Mesenchymal stem cell (in vitro differentiated cells and primary cell): ENCODE measurements at regions not wholly inside any gene's neighbourhood (a gene's known extent, or its start where the extent isn't known, plus 50 kb on each side); places are given as distances from the start of the nearest gene placed in this dataset.

Source experiments
- DNase-seq: peaks from one replicate; pipeline ENCODE4 v3.0.0-alpha.2; 2013
- H2AFZ ChIP-seq: one replicate; pipeline ENCODE4 v1.6.1; 2013; ENCODE audit warnings: low read depth, mild to moderate bottlenecking, control low read depth, inconsistent platforms, low read length, moderate library complexity
- H2AK5ac ChIP-seq: 2 replicates; pipeline ENCODE4 v1.6.1; 2013; ENCODE audit warnings: low read length, moderate library complexity, mild to moderate bottlenecking, inconsistent platforms; ENCODE audit not compliant: severe bottlenecking
- H2BK120ac ChIP-seq: one replicate; pipeline ENCODE4 v1.6.1; 2013; ENCODE audit warnings: low read depth, mild to moderate bottlenecking, inconsistent platforms, low read length, moderate library complexity
- H2BK12ac ChIP-seq, 2 experiments: one replicate each; pipeline ENCODE4 v1.6.1; 2013; ENCODE audit warnings: inconsistent platforms in 2 of 2, low read length in 2 of 2, mild to moderate bottlenecking in 2 of 2, moderate library complexity in 2 of 2, control low read depth in 1 of 2
- H2BK15ac ChIP-seq: one replicate; pipeline ENCODE4 v1.6.1; 2013; ENCODE audit warnings: mild to moderate bottlenecking, low read depth, inconsistent platforms; ENCODE audit not compliant: poor library complexity, severe bottlenecking
- H2BK5ac ChIP-seq: 2 replicates; pipeline ENCODE4 v1.6.1; 2013; ENCODE audit warnings: low read depth, mild to moderate bottlenecking, low read length, control low read depth, inconsistent platforms; ENCODE audit not compliant: poor library complexity, severe bottlenecking
- H3K14ac ChIP-seq, 2 experiments: one replicate each; pipeline ENCODE4 v1.6.1; 2013; ENCODE audit warnings: inconsistent platforms in 2 of 2, low read length in 2 of 2, control low read depth in 1 of 2, mild to moderate bottlenecking in 1 of 2, moderate library complexity in 1 of 2
- H3K18ac ChIP-seq, 2 experiments: one replicate each; pipeline ENCODE4 v1.6.1; 2013; ENCODE audit warnings: inconsistent platforms in 2 of 2, low read length in 2 of 2, control low read depth in 1 of 2, low read depth in 1 of 2, mild to moderate bottlenecking in 1 of 2
- H3K23ac ChIP-seq, 2 experiments: one replicate each; pipeline ENCODE4 v1.6.1; 2013; ENCODE audit warnings: inconsistent platforms in 2 of 2, low read length in 2 of 2, mild to moderate bottlenecking in 2 of 2, moderate library complexity in 2 of 2, control low read depth in 1 of 2
- H3K27ac ChIP-seq: 2 replicates; pipeline ENCODE4 v1.5.1; 2013; ENCODE audit warnings: mild to moderate bottlenecking, moderate library complexity, low read length, control low read depth, inconsistent platforms; ENCODE audit not compliant: poor library complexity, severe bottlenecking
- H3K27me3 ChIP-seq, 2 experiments: 2 replicates each; pipeline versions ENCODE4 v1.6.1 to v1.7.0; 2013; ENCODE audit warnings: low read length in 2 of 2, mild to moderate bottlenecking in 2 of 2, moderate library complexity in 2 of 2, control low read depth in 1 of 2, inconsistent platforms in 1 of 2; ENCODE audit not compliant: control insufficient read depth in 1 of 2, insufficient read depth in 1 of 2
- H3K36me3 ChIP-seq, 2 experiments: 2 replicates each; pipeline versions ENCODE4 v1.6.1 to v1.7.0; 2013; ENCODE audit warnings: low read length in 2 of 2, control low read depth in 1 of 2, inconsistent platforms in 1 of 2, low read depth in 1 of 2, mild to moderate bottlenecking in 1 of 2; ENCODE audit not compliant: insufficient read depth in 2 of 2, control insufficient read depth in 1 of 2
- H3K4ac ChIP-seq, 2 experiments: one replicate each; pipeline ENCODE4 v1.6.1; 2013; ENCODE audit warnings: inconsistent platforms in 2 of 2, low read length in 2 of 2, mild to moderate bottlenecking in 2 of 2, moderate library complexity in 2 of 2, control low read depth in 1 of 2, low read depth in 1 of 2
- H3K4me1 ChIP-seq: 2 replicates; pipeline ENCODE4 v1.6.1; 2013; ENCODE audit warnings: low read depth, low read length, control low read depth; ENCODE audit not compliant: control insufficient read depth, insufficient read depth
- H3K4me2 ChIP-seq: 2 replicates; pipeline ENCODE4 v1.6.1; 2013; ENCODE audit warnings: low read length, mild to moderate bottlenecking, inconsistent platforms; ENCODE audit not compliant: poor library complexity, severe bottlenecking
- H3K4me3 ChIP-seq, 2 experiments: 2 replicates each; pipeline versions ENCODE4 v1.5.1 to v1.7.0; 2013; ENCODE audit warnings: low read length in 2 of 2, mild to moderate bottlenecking in 2 of 2, control low read depth in 1 of 2, low read depth in 1 of 2; ENCODE audit not compliant: insufficient read depth in 1 of 2
- H3K79me1 ChIP-seq: replicated peaks from 2 replicates; pipeline ENCODE4 v1.6.1; 2013; ENCODE audit warnings: mild to moderate bottlenecking, control low read depth, low read length, inconsistent platforms; ENCODE audit not compliant: poor library complexity, severe bottlenecking
- H3K9ac ChIP-seq: 2 replicates; pipeline ENCODE4 v1.7.0; 2013; ENCODE audit warnings: mild to moderate bottlenecking, low read length, moderate library complexity
- H3K9me3 ChIP-seq: 2 replicates; pipeline ENCODE4 v1.7.0; 2013; ENCODE audit warnings: mild to moderate bottlenecking, low read length; ENCODE audit not compliant: control insufficient read depth
- H4K8ac ChIP-seq: one replicate; pipeline ENCODE4 v1.6.1; 2013; ENCODE audit warnings: inconsistent platforms, mild to moderate bottlenecking, low read length, moderate library complexity
- H4K91ac ChIP-seq: one replicate; pipeline ENCODE4 v1.6.1; 2013; ENCODE audit warnings: mild to moderate bottlenecking, low read length, inconsistent platforms
- WGBS: methylation state at CpG from one replicate; pipeline ENCODE4 v1.1.7; 2013; ENCODE audit warnings: mixed read lengths; 5-methylcytosine and 5-hydroxymethylcytosine counted together

- Histone ChIP-seq H3K36me3 (no peaks in the 10 kb centered on the region), H2AFZ (no peak overlapping the region)
Observed at GRCh38 chr6:125509477-125509876, 207.7 kb upstream of the HDDC2 start.

GRCh38 chr6:125510405-125510804 lies 208.6 kb upstream of the HDDC2 start:
- Histone ChIP-seq H3K9me3 (peaks cover 3% of the 10 kb centered on the region), H2AK5ac (no peak overlapping the region), H3K27me3 (peaks cover 0 to 1% of the 10 kb centered on the region in 2 experiments), H4K8ac (no peak overlapping the region), H2BK5ac (no peak overlapping the region), H2BK12ac (no peak overlapping the region), H3K18ac (no peak overlapping the region), H3K4ac (no peak overlapping the region), H3K9ac (no peak overlapping the region), H3K79me1 (no peaks in the 10 kb centered on the region), H3K36me3 (no peaks in the 10 kb centered on the region), H3K14ac (no peak overlapping the region), H2BK120ac (no peak overlapping the region), H2BK15ac (no peak overlapping the region), H3K4me1 (peaks cover 3% of the 10 kb centered on the region), H3K4me2 (no peak overlapping the region), H4K91ac (no peak overlapping the region), H2AFZ (no peak overlapping the region), H3K4me3 (no peak overlapping the region), H3K23ac (no peak overlapping the region), H3K27ac (no peak overlapping the region)
- DNase-seq = no peak
- WGBS = 58% methylated on average over 1 of the region's 2 CpGs

More at GRCh38 chr6:125509477-125509876, 207.7 kb upstream of the HDDC2 start:
- Histone ChIP-seq H2AK5ac (no peak overlapping the region), H3K18ac (no peak overlapping the region), H2BK12ac (no peak overlapping the region), H3K27ac (no peak overlapping the region), H3K27me3 (peaks cover 0 to 3% of the 10 kb centered on the region in 2 experiments), H2BK5ac (no peak overlapping the region), H4K91ac (no peak overlapping the region), H3K4me3 (no peak overlapping the region), H3K4me2 (no peak overlapping the region), H3K79me1 (no peaks in the 10 kb centered on the region), H4K8ac (no peak overlapping the region), H3K4ac (no peak overlapping the region), H3K9me3 (peaks cover 3% of the 10 kb centered on the region), H2BK120ac (no peak overlapping the region), H3K23ac (no peak overlapping the region), H3K14ac (no peak overlapping the region), H3K4me1 (peaks cover 3% of the 10 kb centered on the region), H2BK15ac (no peak overlapping the region), H3K9ac (no peak overlapping the region)
- no peak for DNase-seq
- 56% methylated on average over 1 of the region's 2 CpGs for WGBS

GRCh38 chr6:125511809-125512396 lies 210.1 kb upstream of the HDDC2 start:
- no peak overlapping the region for H2BK5ac ChIP-seq
- H3K4me2 ChIP-seq = no peak overlapping the region
- H3K9ac ChIP-seq = no peak overlapping the region
- no peak overlapping the region for H2BK120ac ChIP-seq
- H3K14ac ChIP-seq = no peak overlapping the region
- H3K4ac ChIP-seq = no peak overlapping the region
- H2BK15ac ChIP-seq = no peak overlapping the region
- no peak overlapping the region for H4K91ac ChIP-seq
- 39% methylated on average over 1 of the region's 2 CpGs for WGBS
- no peaks in the 10 kb centered on the region for H3K36me3 ChIP-seq
- H2AK5ac ChIP-seq = no peak overlapping the region
- peaks cover 3% of the 10 kb centered on the region for H3K4me1 ChIP-seq
- H3K79me1 ChIP-seq = no peaks in the 10 kb centered on the region
- H3K9me3 ChIP-seq = peaks cover 3% of the 10 kb centered on the region
- H3K23ac ChIP-seq = no peak overlapping the region
- no peak overlapping the region for H4K8ac ChIP-seq
- H3K18ac ChIP-seq = no peak overlapping the region
- H2BK12ac ChIP-seq = no peak overlapping the region
- no peak overlapping the region for H3K4me3 ChIP-seq
- DNase-seq = peak; percentile 53
- H2AFZ ChIP-seq = no peak overlapping the region
- no peak overlapping the region for H3K27ac ChIP-seq
- no peaks in the 10 kb centered on the region for H3K27me3 ChIP-seq

- Histone ChIP-seq H3K4me1 (peaks cover 1% of the 10 kb centered on the region), H4K91ac (no peak overlapping the region), H3K18ac (no peak overlapping the region), H3K4me3 (no peak overlapping the region), H4K8ac (no peak overlapping the region), H3K79me1 (no peaks in the 10 kb centered on the region), H3K14ac (no peak overlapping the region), H3K4me2 (no peak overlapping the region), H3K36me3 (no peaks in the 10 kb centered on the region), H3K23ac (no peak overlapping the region), H2BK5ac (no peak overlapping the region), H3K4ac (no peak overlapping the region), H3K9me3 (no peaks in the 10 kb centered on the region), H2BK12ac (no peak overlapping the region), H2AFZ (no peak overlapping the region), H3K27me3 (no peaks in the 10 kb centered on the region), H2BK120ac (no peak overlapping the region), H3K27ac (no peak overlapping the region), H2BK15ac (no peak overlapping the region), H3K9ac (no peak overlapping the region), H2AK5ac (no peak overlapping the region)
- no peak for DNase-seq
- 100% methylated on average over 1 of the region's 2 CpGs for WGBS
Observed at GRCh38 chr6:125512621-125513020, 210.9 kb upstream of the HDDC2 start.
